ENCODE measurements at regions not wholly inside any gene's neighbourhood (a gene's known extent, or its start where the extent isn't known, plus 50 kb on each side); places are given as distances from the start of the nearest gene placed in this dataset.

DNA sequence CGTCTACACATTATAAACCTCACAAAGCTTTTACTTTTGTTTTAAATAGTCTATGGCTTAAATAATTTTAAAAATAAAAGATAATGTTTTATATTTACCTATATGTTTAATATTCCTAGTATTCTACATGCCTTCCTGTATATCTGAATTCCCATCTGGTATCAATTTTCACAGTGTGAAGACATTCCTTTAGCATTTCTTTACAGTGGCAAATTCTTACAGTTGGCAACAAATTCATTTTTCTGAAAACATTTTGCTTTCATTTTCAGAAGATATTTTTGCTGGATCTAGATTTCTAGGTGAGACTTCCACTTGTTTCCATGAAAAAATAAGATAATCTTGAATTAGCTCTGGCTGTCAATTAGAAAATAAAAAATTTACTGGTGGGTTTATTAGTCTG is 471.4 kb upstream of the NAALADL2 start:
- TF ChIP-seq TAF1 (IDR thresholded peaks at IDR 0.05; ENCODE audit: borderline replicate concordance, insufficient read depth, low read length) (no peak), POLR2AphosphoS5 (IDR thresholded peaks at IDR 0.05; ENCODE audit: low read depth, low read length) (no peak), SIN3A (IDR thresholded peaks at IDR 0.05; ENCODE audit: borderline replicate concordance, insufficient read depth, low read length) (no peak)
- TF ChIP-seq, protein P1, sequence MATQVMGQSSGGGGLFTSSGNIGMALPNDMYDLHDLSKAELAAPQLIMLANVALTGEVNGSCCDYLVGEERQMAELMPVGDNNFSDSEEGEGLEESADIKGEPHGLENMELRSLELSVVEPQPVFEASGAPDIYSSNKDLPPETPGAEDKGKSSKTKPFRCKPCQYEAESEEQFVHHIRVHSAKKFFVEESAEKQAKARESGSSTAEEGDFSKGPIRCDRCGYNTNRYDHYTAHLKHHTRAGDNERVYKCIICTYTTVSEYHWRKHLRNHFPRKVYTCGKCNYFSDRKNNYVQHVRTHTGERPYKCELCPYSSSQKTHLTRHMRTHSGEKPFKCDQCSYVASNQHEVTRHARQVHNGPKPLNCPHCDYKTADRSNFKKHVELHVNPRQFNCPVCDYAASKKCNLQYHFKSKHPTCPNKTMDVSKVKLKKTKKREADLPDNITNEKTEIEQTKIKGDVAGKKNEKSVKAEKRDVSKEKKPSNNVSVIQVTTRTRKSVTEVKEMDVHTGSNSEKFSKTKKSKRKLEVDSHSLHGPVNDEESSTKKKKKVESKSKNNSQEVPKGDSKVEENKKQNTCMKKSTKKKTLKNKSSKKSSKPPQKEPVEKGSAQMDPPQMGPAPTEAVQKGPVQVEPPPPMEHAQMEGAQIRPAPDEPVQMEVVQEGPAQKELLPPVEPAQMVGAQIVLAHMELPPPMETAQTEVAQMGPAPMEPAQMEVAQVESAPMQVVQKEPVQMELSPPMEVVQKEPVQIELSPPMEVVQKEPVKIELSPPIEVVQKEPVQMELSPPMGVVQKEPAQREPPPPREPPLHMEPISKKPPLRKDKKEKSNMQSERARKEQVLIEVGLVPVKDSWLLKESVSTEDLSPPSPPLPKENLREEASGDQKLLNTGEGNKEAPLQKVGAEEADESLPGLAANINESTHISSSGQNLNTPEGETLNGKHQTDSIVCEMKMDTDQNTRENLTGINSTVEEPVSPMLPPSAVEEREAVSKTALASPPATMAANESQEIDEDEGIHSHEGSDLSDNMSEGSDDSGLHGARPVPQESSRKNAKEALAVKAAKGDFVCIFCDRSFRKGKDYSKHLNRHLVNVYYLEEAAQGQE (IDR thresholded peaks at IDR 0.05; ENCODE audit: insufficient read depth in 1 of 2, low read depth in 2 of 2, low read length in 2 of 2): no peak
